GM23338 (cell line): ENCODE measurements at regions not wholly inside any gene's neighbourhood (a gene's known extent, or its start where the extent isn't known, plus 50 kb on each side); places are given as distances from the start of the nearest gene placed in this dataset.

Experiments used
- ATAC-seq: fragments of 200-7000 bp; cut with Tn5 transposase; 3 replicates; pipeline ENCODE4 v1.9.1; 2020
- DNase-seq: peaks from one replicate; pipeline ENCODE4 v3.0.0-alpha.2; 2015; ENCODE audit warnings: low spot score
- H2AFZ ChIP-seq: fragments of 200-600 bp; sonication (generic); 2 replicates; pipeline ENCODE4 v1.8.0; 2016; ENCODE audit warnings: antibody characterized with exemption, mild to moderate bottlenecking, moderate library complexity
- H3F3A ChIP-seq: fragments of 200-600 bp; sonication (generic); replicated peaks from 2 replicates; pipeline ENCODE4 v1.8.0; 2017; ENCODE audit warnings: antibody characterized with exemption, mixed run types, low read depth
- H3K27ac ChIP-seq: fragments of 200-600 bp; sonication (generic); 2 replicates; pipeline ENCODE4 v1.6.1; 2016; ENCODE audit warnings: low read depth
- H3K27me3 ChIP-seq: fragments of 200-600 bp; sonication (generic); 2 replicates; pipeline ENCODE4 v1.8.0; 2016; ENCODE audit warnings: mild to moderate bottlenecking, mixed run types, moderate library complexity; ENCODE audit not compliant: insufficient read depth
- H3K36me3 ChIP-seq: fragments of 200-600 bp; sonication (generic); 2 replicates; pipeline ENCODE4 v1.8.0; 2016; ENCODE audit warnings: mild to moderate bottlenecking; ENCODE audit not compliant: insufficient read depth
- H3K4me1 ChIP-seq: fragments of 200-600 bp; sonication (generic); 2 replicates; pipeline ENCODE4 v1.8.0; 2016; ENCODE audit warnings: mild to moderate bottlenecking, moderate library complexity; ENCODE audit not compliant: insufficient read depth
- H3K4me2 ChIP-seq: fragments of 200-600 bp; sonication (generic); 2 replicates; pipeline ENCODE4 v1.7.1; 2017; ENCODE audit warnings: mixed run types
- H3K4me3 ChIP-seq: fragments of 200-600 bp; sonication (generic); 2 replicates; pipeline ENCODE4 v1.6.1; 2016; ENCODE audit warnings: mixed run types
- H3K79me2 ChIP-seq: fragments of 200-600 bp; sonication (generic); replicated peaks from 2 replicates; pipeline ENCODE4 v1.8.0; 2017; ENCODE audit warnings: mild to moderate bottlenecking; ENCODE audit not compliant: insufficient read depth
- H3K9me2 ChIP-seq: fragments of 200-600 bp; sonication (generic); 2 replicates; pipeline ENCODE4 v1.8.0; 2017; ENCODE audit not compliant: insufficient read depth
- H4K20me1 ChIP-seq: fragments of 200-600 bp; sonication (generic); replicated peaks from 2 replicates; pipeline ENCODE4 v1.8.0; 2017; ENCODE audit warnings: mild to moderate bottlenecking; ENCODE audit not compliant: insufficient read depth
- H3K27ac Mint-ChIP-seq: 2 replicates; pipeline ENCODE4 v1.8.0; 2020; ENCODE audit warnings: inconsistent platforms, mild to moderate bottlenecking, moderate library complexity, mixed read lengths
- H3K27me3 Mint-ChIP-seq: 3 replicates; pipeline ENCODE4 v1.8.0; 2022; ENCODE audit warnings: low read depth, mild to moderate bottlenecking, moderate library complexity, mixed read lengths, inconsistent platforms; ENCODE audit not compliant: insufficient read depth, poor library complexity
- H3K36me3 Mint-ChIP-seq: 3 replicates; pipeline ENCODE4 v1.8.0; 2021; ENCODE audit warnings: low read depth, mild to moderate bottlenecking, inconsistent platforms, moderate library complexity, mixed read lengths
- H3K4me1 Mint-ChIP-seq: 3 replicates; pipeline ENCODE4 v1.8.0; 2020; ENCODE audit warnings: mild to moderate bottlenecking, inconsistent platforms, mixed read lengths
- H3K4me3 Mint-ChIP-seq: 3 replicates; pipeline ENCODE4 v1.8.0; 2021; ENCODE audit warnings: moderate library complexity, mild to moderate bottlenecking, inconsistent platforms, mixed read lengths
- H3K9me3 Mint-ChIP-seq: 3 replicates; pipeline ENCODE4 v1.8.0; 2020; ENCODE audit warnings: moderate library complexity, mild to moderate bottlenecking, inconsistent platforms, mixed read lengths
- ETS1 ChIP-seq: IDR thresholded peaks from 2 replicates; pipeline ENCODE4 v1.6.1; 2016; ENCODE audit warnings: antibody characterized with exemption
- POLR2AphosphoS5 ChIP-seq: IDR thresholded peaks from 2 replicates; pipeline ENCODE4 v1.6.1; 2016; ENCODE audit warnings: antibody characterized with exemption, low read depth
- STAT1 ChIP-seq: IDR thresholded peaks from one replicate; pipeline ENCODE4 v1.6.1; 2016; ENCODE audit warnings: antibody characterized with exemption; ENCODE audit not compliant: unreplicated experiment
- TF ChIP-seq, protein P1 (sequence below): fragments of 250-450 bp; sonication (Bioruptor Pico); IDR thresholded peaks from 2 replicates; pipeline ENCODE4 v1.5.0; 2020; ENCODE audit warnings: mild to moderate bottlenecking, moderate library complexity
- TF ChIP-seq, protein P2 (sequence below): IDR thresholded peaks from one replicate; pipeline ENCODE4 v1.6.1; 2018; ENCODE audit warnings: antibody characterized with exemption; ENCODE audit not compliant: unreplicated experiment

DNA sequence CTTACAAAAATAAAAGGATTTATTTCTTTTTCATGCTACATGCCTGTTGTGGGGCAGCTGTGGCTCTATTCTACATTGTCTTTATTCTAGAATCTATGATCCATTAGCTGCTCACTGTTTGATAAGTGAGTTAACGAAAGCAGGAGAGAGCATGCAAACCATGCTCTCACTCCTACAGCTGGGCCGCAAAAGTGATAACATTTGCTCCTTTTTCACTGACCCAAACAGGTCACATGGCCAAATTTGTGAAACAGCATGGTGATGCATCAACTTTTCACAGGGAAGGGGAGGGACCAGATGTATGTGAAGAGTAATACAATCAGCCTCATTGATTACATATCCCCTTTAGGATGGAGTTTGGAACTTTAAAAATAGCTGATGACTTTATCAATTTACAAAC, 456.9 kb upstream of the SYT1 start:
- Mint-ChIP-seq H3K4me1 (peaks cover 30% of the 10 kb centered on the region), H3K9me3 (no peaks in the 10 kb centered on the region), H3K27ac (no peak overlapping the region; the same call in 1 of the 2 replicates), H3K4me3 (no peak overlapping the region), H3K36me3 (no peaks in the 10 kb centered on the region), H3K27me3 (peaks cover 2% of the 10 kb centered on the region)
- Histone ChIP-seq H3K4me2 (no peak overlapping the region), H3K4me1 (peaks cover 38% of the 10 kb centered on the region), H3K27ac (no peak overlapping the region), H2AFZ (no peak overlapping the region), H3K27me3 (no peaks in the 10 kb centered on the region), H3F3A (no peaks in the 10 kb centered on the region), H3K4me3 (no peak overlapping the region), H3K79me2 (no peaks in the 10 kb centered on the region), H3K36me3 (no peaks in the 10 kb centered on the region), H4K20me1 (no peaks in the 10 kb centered on the region), H3K9me2 (no peaks in the 10 kb centered on the region)
- ATAC-seq (no peak; the same call in 2 of the 3 replicates), DNase-seq (no peak)
- TF ChIP-seq STAT1 (no peak), POLR2AphosphoS5 (no peak), ETS1 (no peak)
- TF ChIP-seq, protein P1, sequence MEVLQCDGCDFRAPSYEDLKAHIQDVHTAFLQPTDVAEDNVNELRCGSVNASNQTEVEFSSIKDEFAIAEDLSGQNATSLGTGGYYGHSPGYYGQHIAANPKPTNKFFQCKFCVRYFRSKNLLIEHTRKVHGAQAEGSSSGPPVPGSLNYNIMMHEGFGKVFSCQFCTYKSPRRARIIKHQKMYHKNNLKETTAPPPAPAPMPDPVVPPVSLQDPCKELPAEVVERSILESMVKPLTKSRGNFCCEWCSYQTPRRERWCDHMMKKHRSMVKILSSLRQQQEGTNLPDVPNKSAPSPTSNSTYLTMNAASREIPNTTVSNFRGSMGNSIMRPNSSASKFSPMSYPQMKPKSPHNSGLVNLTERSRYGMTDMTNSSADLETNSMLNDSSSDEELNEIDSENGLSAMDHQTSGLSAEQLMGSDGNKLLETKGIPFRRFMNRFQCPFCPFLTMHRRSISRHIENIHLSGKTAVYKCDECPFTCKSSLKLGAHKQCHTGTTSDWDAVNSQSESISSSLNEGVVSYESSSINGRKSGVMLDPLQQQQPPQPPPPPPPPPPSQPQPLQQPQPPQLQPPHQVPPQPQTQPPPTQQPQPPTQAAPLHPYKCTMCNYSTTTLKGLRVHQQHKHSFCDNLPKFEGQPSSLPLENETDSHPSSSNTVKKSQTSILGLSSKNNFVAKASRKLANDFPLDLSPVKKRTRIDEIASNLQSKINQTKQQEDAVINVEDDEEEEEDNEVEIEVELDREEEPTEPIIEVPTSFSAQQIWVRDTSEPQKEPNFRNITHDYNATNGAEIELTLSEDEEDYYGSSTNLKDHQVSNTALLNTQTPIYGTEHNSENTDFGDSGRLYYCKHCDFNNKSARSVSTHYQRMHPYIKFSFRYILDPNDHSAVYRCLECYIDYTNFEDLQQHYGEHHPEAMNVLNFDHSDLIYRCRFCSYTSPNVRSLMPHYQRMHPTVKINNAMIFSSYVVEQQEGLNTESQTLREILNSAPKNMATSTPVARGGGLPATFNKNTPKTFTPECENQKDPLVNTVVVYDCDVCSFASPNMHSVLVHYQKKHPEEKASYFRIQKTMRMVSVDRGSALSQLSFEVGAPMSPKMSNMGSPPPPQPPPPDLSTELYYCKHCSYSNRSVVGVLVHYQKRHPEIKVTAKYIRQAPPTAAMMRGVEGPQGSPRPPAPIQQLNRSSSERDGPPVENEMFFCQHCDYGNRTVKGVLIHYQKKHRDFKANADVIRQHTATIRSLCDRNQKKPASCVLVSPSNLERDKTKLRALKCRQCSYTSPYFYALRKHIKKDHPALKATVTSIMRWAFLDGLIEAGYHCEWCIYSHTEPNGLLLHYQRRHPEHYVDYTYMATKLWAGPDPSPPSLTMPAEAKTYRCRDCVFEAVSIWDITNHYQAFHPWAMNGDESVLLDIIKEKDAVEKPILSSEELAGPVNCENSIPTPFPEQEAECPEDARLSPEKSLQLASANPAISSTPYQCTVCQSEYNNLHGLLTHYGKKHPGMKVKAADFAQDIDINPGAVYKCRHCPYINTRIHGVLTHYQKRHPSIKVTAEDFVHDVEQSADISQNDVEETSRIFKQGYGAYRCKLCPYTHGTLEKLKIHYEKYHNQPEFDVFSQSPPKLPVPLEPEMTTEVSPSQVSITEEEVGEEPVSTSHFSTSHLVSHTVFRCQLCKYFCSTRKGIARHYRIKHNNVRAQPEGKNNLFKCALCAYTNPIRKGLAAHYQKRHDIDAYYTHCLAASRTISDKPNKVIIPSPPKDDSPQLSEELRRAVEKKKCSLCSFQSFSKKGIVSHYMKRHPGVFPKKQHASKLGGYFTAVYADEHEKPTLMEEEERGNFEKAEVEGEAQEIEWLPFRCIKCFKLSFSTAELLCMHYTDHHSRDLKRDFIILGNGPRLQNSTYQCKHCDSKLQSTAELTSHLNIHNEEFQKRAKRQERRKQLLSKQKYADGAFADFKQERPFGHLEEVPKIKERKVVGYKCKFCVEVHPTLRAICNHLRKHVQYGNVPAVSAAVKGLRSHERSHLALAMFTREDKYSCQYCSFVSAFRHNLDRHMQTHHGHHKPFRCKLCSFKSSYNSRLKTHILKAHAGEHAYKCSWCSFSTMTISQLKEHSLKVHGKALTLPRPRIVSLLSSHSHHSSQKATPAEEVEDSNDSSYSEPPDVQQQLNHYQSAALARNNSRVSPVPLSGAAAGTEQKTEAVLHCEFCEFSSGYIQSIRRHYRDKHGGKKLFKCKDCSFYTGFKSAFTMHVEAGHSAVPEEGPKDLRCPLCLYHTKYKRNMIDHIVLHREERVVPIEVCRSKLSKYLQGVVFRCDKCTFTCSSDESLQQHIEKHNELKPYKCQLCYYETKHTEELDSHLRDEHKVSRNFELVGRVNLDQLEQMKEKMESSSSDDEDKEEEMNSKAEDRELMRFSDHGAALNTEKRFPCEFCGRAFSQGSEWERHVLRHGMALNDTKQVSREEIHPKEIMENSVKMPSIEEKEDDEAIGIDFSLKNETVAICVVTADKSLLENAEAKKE (CRISPR knock-in tag), result no peak
- TF ChIP-seq, protein P2, sequence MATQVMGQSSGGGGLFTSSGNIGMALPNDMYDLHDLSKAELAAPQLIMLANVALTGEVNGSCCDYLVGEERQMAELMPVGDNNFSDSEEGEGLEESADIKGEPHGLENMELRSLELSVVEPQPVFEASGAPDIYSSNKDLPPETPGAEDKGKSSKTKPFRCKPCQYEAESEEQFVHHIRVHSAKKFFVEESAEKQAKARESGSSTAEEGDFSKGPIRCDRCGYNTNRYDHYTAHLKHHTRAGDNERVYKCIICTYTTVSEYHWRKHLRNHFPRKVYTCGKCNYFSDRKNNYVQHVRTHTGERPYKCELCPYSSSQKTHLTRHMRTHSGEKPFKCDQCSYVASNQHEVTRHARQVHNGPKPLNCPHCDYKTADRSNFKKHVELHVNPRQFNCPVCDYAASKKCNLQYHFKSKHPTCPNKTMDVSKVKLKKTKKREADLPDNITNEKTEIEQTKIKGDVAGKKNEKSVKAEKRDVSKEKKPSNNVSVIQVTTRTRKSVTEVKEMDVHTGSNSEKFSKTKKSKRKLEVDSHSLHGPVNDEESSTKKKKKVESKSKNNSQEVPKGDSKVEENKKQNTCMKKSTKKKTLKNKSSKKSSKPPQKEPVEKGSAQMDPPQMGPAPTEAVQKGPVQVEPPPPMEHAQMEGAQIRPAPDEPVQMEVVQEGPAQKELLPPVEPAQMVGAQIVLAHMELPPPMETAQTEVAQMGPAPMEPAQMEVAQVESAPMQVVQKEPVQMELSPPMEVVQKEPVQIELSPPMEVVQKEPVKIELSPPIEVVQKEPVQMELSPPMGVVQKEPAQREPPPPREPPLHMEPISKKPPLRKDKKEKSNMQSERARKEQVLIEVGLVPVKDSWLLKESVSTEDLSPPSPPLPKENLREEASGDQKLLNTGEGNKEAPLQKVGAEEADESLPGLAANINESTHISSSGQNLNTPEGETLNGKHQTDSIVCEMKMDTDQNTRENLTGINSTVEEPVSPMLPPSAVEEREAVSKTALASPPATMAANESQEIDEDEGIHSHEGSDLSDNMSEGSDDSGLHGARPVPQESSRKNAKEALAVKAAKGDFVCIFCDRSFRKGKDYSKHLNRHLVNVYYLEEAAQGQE, result no peak
